Activated CD4-positive, alpha-beta T cell treated with anti-CD3 and anti-CD28 coated beads, Interleukin-10, Interleukin-2, amounts not matched to agents 100 ng/mL and 50 ng/mL, durations not matched to agents 16 hours and 8 hours (primary cell): ENCODE measurements at regions not wholly inside any gene's neighbourhood (a gene's known extent, or its start where the extent isn't known, plus 50 kb on each side); places are given as distances from the start of the nearest gene placed in this dataset.

Experiments
- DNase-seq: peaks from one replicate; pipeline ENCODE4 v3.0.0-alpha.2; 2020

DNA sequence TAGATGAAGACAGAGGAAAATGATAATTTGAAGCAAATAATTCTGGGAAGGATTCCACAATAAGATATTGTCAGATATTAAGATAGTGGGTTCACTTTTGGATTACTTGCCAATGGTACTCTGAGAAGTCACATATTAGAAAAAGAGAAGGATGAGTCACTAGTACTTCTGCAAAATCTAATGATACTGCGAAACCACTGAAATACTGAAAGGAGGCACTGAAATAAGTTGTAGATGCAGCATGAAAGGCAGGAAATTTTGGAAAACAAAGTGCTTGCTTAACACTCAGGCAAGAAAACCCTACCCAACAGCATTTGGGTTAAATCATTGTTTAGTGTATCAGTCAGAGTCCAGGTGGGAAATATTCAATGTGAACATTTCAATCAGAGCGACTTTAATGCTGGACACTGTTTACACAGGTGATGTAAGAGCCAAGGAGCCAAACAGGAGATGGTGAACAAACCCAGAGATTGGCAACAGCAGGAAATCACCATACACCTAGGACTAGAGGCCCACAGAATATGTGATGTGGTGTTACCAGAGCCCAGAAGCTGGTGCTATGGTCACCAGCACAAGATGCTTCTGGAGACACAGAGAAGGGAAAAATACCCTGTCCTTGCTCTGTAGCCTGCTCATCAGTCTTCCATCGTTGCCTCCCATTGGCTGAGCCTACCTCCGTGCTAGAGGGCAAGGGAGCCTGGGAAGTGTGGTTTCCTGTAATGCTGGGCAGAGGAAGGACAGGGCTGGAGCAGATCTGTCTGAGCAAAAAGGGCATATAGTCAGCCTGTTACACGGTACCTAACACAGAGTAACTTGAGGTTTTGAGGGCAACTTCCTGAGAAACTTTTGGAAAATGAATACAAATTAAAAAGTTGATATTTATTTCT lies 204.7 kb upstream of the ITGA4 start:
- no peak for DNase-seq

DNA sequence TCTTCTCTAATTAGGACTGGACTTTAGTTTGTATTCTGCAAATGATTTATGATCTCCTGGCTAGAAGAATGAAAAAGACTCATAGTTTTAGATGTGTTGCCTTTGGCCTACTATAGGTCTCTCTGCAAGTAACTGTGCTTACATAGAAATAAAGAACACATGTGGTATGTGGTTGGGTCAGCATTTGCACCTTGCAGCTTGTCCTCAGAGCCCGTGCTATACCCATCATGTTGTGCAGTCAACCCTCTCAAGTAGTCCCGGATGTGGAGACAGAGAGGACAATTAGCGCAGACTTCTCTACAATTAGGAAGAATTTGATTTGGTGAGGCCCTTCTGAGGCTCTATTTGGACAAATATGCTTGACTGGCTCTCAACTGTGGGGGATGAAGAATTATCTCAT lies 203.7 kb upstream of the ITGA4 start:
- no peak for DNase-seq

DNA sequence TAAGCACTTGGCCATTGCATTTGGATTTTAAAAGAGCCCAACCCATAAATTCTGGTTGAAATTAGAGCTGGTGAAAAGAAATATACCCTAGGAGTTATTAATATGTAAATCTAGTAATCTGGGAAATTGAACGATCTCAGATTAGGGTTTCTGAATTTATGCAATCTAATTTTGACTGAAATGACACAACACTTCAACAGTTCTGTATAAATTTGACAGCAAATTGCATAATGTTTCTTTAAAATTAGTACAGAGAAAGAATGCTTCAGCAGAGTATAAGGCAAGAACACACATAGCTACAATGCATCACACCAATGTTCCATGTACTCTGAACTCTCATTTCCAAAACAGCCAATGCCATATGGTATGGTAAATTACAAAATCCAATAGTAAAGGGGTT lies 201.5 kb upstream of the ITGA4 start:
- no peak for DNase-seq

DNA sequence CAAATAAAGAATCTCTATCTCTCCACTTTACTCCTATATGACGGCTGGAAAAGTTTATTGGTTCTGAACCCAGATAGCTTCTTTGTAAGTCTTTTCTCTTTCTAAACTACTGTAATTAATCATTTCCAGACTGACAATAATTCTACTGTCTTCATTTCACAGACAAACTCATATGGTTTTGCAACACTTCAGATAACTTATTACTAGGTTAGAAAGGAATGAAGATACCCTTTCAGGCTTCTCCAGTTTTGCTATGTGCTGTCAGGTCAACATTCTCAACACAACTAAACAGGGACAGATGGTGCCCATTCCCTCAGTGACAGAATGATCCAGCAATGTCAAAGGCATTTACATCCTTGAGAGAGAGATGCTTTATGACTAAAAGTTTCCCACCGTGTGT lies 198.5 kb upstream of the ITGA4 start:
- no peak for DNase-seq

DNA sequence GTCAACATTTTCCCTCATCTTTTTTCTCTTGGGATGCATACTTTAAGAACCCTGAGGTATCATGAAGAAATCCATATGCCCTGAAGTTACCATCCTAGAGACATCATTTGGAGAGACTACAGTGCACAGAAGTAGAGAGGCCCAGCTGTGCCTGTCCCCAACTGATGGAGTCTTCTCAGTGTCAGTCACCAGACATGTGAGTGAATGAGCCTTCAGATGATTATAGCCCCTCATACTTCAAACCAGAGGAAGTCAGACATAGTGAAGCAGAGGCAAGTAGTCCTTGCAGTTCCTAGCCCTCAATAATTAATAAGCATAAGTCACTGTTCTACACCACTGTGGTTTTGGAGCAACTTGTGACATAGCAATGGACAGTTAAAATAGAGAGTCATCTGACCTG lies 194.4 kb upstream of the ITGA4 start:
- no peak for DNase-seq

DNA sequence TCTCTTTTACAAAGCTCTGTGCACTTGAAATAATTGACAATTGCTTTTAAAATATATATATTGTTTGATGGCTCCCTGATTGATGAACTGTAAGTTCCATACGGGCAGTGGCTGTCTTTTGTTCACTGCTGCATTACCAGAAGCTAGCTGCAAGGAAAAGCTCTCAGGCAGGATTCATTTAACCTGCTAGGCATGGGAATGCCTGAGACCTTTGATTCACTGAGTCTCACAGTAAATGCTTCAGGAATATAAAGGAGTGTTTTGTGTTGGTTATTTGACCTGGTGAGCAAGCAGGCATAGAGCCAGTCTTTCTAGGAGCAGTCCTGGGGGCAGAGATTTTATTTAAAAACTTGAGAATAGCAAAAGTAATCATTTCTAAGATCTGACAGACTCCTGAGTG lies 193.2 kb upstream of the ITGA4 start:
- DNase-seq: no peak

DNA sequence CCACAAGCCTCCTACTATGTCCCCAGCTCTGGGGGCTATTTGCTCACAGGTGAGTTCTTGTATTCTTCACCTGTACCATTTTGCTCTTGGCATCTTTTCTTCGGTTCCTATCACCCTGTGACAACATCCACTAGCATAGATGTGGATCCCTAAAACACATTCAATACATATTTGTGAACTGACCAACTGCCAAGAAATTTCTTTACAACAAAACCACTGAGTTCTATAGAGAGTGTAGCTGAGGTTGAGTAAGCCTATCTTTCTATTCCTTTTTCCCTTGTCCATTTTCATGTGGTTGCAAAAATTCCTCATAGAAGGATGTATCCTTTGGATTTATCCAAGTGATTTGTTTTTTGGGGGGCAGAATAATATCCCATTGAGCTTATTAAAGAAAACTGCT lies 192.7 kb upstream of the ITGA4 start:
- no peak for DNase-seq

DNA sequence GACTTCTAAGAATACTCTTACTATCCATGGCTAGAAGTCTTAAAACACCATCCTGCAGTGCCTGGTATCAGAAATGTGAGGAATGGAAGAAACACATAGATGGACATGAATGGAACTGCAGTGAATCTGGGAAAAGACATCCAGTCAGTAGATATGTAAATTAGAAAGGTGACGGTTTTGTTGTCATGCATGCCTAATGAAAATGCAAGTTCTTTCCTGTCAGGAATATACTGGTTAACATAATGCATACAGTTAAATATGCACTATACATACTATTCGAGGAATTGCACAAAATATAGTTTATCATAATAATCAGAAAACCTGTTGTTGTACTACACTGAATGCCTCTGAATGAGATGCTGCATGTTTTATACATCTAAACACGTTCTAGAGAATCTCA lies 190.6 kb upstream of the ITGA4 start:
- DNase-seq: no peak

DNA sequence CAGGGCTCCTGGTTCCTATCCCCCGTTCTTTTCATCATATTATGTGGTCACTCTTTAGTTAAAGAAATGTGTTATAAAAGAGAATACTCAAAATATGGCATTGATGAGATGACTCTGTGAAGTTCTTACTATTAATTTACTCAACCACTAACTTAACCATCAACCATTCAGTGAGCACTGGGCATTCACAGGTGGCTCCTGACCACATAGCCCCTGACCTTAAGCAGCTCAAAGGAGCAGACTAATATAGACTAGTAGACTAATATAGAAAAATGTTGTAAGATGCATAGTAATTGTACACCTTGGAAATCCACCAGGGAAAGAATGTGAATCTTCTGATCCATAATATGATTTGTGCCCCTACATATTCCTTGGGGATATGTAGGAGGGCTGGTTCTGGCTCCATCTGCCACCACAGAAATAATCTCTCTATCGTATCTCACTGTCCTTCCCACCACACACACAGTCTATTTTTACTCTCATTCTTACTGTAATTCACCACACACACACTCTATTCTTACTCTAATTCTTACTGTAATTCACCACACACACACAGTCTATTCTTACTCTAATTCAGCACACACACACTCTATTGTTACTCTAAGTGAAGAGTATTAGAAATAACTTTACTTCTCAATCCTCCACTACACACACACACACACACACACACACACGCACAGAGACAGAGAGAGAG lies 188.9 kb upstream of the ITGA4 start:
- DNase-seq: peak; percentile 9

DNA sequence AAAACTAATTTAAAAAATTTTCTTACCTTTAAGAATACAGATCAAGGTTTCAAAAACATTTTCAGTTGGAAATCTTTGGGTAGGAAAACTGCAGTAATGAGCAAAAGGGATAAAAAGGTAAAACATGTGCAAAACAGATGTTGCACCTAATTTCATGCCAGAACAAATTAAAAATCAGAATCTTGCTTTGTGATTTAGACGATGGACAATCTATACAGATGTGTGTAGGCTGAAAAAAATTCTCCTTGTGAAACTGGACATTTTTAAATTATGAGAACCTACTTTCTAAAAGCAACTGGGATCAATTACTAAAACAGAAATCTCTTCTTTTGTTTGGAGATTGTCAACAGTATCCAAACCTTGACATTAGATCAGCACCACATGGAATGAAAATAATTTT lies 183.2 kb upstream of the ITGA4 start:
- no peak for DNase-seq

DNA sequence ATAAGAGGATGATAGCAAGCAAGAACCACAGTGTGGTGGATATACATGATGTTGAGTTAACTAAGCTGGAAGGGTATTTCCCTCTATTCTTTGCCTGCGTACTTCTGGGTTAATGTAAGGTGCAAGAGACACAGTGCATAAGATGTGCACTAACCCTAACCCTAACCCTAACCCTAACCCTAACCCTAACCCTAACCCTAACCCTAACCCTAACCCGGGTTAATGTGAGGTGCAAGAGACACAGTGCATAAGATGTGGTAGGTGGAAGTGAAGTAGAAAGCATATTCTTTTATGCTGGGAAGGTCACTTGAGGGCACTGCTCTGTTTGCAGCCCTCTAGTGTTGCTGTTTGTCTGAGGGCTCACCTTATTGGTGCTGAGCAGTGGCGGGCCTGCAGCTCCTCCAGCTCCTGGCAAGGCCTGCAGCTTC lies 181.5 kb upstream of the ITGA4 start:
- no peak for DNase-seq

DNA sequence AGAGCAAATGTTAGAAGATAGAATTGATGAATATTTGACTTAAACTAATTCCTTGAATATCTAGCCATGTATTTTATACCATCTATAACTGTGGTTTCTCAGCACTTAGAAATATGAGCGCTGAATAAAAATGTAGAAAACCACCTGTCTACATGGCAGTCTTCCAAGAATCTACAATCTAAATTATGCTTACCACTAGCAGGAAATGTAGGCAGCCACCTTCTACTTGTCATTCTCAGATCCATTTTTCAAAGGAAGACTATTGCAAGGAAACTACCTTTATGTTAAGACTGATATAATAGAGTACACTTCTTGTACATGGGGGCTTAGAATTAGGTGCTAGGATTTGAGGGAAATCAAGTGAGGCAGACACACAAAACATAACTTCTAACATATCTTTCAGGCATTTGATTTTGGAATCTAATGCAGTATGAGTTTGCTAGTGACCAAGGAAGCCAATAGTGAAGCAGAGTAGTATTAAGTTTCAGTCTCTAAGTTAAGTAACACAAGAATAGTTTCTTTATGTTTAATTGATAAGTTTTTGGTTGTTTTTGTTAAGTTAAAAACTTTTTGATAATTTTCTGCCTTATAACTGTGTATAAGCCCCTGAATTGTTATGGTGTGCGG lies 175.9 kb upstream of the ITGA4 start:
- no peak for DNase-seq

DNA sequence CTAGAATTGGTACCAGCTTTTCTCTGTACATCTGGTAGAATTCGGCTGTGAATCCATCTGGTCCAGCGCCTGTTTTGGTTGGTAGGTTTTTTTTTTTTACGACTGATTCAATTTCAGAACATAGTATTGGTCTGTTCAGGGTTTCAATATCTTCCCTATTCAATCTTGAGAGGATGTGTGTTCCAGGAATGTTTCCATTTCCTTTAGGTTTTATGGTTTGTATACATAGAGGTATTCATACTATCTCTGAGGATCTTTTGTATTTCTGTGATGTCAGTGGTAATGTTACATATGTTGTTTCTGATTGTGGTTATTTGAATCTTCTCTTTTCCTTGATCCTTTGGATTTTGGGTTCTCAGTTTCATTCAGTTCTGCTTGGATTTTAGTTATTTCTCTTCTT lies 172.1 kb upstream of the ITGA4 start:
- DNase-seq: no peak

DNA sequence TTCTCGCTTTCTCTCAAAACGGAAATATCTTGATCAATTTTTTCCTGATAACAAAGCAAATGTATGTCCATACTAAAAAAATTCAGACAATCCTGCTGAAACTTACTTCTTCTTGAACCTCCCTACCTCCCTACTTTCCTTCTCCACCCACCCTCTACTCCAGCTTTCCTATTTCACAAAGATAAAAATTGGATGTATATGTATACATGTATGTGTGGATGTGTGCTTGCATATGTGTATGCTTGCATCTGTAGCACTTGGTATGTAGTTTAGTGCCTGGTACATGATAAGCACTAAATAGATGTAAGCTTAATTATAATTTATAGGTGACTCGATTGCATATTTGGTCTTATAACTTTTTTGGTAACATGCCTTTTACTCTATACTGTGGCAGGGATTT lies 167.5 kb upstream of the ITGA4 start:
- no peak for DNase-seq

DNA sequence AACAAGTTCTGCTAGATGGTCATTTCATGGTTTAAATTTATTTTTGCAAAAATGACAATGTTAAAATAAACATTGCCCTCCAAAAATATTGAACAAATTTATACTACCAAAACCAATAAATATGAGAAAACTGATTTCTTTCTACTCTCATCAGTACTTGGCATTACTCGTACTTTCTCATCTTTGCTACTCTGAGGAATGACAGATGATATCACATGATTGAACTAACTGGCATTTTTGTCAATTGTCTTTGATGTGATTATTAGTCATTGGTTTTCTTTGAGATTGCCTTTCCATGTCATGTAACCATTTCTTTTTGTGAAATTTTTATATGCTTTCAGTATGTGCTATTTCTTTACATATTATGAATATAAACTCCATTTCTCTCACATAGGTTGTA lies 167.0 kb upstream of the ITGA4 start:
- no peak for DNase-seq

DNA sequence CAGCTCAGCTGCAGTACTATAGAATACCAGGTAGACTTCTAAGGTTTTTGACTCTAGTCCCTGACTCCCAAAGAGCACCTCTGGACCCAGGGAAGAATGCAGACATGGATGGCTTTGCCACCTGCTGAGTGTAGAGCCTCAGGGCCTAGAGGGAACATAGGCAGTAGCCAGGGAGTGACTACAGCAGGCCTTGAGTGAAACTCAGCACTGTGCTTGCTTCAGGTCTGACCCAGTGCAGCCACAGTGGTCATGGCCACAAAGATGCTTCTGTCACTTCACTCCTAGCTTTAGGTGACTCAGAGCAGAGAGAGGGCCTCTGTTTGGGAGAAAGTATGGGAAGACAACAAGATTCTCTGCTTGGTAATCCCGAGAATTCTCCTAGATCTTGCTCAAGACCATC lies 162.2 kb upstream of the ITGA4 start:
- no peak for DNase-seq

DNA sequence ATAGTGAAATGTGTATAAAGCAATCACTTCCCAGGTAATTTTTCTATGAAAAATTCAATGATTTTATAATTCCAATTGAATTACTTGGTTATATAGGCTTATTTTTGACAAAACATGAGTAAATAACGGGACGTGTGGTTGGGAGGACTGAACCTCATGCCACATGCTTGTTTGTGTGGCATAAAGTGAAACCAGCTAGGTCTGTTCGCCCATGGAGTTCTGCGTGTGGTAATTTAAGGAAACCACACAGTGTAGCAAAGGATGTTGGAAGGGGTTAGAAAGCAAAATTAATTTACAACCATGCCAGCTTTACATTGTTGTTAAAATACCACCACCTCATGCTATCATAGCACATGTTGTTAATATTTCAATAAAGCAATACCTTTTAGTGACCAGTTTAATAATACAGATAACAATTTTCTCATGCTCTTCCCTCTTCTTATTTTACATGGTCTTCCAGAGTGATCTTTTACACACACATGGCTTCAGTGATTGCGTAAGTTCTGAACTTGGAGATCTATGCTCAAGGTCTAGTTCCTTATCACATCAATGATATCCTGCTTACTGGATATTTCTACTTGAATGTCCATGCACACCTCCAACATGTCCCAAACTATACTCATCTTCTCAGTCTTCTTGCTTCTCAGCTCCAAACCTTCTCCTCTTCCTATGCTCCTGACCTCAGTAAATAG lies 156.4 kb upstream of the ITGA4 start:
- DNase-seq: peak; percentile 50

DNA sequence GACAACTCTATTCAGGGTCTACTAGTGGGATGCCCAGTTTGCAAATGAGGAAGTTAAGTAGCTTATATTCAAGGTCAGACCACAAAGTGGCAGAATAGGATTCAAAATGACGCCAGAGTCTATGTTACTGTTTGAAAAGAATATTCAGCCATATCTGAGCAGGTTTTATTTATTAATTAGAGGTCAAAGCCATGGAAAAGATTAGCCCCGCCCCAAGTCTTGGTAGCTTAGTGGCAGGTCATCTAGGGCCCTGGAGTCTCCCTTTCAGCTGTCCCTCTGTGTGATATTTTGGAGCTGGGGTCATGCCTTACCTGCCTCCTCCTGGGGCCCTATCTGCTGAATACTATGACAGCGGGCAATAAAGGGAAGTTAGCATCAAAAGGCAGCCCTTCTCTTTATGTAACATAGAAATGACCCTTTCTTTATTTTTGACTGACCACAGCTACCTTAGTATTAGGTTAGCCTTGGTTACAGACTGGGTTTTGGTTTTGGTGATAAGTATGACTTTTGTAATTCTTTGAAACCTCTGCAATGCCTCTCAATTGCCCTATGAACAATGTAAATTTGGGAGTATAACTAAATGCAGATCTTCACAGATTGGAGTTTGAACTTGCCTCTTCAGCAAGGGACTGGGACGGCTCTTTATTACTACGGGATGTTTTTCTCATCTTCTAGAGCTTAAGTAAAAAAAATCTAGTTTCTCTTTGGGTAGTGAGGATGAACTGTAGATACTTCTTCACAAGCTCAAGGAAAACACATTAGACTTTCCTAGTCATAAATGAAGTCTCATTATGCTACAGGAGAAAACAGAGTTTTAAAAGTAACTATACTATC lies 153.0 kb upstream of the ITGA4 start:
- DNase-seq: no peak

DNA sequence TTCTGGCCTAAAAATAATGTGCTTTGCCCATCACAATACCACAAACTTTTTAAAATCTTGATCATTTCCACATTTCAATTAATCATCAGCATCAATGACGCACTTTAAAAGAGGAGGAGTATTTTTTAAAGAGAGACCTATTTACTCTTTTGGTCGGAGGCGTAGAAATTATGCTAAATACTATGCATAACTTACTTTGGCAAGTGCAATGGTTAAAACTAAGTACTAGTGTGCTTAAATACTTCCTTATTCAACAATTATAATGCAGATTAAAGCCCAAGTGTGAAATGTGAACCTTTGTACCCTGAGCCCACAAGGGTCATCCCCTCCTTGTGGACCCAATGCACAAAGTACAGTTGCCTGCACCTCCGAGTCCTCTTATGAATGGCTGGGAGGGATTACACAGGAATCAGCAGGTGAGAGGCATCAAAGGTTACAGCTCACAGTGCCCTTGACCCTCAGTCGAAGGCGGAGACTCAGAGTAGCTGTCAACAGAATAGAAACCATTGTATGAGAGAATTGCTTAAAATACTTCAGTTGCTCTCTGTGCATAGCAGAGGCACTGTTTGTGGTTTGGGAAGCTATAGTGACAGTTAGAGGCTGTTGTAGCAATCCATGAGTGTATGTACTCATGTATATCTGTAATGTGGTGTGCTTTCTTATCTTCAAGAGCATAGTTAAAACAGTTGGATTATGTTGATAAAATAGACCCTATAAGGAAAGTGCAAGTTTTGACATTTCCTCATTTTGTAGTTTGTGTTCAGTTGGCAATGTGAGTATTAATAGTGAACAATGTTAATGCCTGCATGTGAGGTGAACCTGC lies 151.7 kb upstream of the ITGA4 start:
- peak; percentile 53 for DNase-seq

DNA sequence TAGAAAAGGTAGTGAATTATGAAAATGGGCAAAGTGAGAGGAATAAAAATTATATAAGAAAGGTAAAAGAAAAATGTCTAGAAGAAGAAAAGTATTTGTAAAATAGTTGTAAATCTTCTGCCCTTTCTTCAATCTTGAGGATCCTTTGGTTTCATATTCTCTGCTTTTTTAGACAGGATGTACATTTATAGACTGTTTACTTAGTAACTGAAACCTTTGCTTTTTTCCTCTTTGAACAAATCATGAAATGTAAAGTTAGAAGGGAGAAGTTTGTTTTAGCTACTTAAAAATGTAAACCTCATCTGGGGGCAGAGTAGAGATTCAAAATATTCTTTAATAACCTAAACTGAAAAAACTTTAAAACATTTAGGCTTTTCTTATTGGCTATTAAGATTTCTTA lies 150.4 kb upstream of the ITGA4 start:
- no peak for DNase-seq

DNA sequence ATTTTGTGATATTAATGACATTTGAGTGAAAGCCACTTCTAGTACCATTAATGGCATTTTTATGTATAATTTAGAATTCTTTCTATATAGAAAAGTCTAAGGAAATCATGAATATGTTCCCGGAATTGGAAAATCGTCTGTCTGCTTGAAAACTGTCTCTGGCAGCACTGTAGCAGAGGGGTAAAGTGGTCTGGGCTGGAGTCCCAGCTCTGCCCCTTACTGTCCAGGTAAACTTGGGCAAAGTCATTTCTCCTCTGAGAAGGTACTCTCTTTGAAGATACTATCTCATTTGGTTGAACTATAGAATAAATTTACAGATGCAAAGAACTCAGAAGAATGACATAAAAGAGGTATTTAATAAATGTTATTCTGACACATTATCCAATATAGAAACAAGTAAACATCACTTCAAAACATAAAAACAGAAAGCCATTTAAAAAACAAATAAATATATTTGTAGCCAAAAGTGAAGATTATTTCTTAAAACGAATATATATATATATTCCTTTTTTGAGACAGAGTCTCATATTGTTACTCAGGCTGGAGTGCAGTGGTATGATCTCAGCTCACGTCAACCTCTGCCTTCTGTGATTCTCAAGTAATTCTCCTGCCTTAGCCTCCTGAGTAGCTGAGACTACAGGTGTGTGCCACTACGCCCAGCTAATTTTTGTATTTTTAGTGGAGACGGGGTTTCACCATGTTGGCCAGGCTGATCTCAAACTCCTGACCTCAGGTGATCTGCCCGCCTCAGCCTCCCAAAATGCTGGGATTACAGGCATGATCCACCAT lies 149.8 kb upstream of the ITGA4 start:
- DNase-seq: no peak
